ENCODE measurements at regions not wholly inside any gene's neighbourhood (a gene's known extent, or its start where the extent isn't known, plus 50 kb on each side); places are given as distances from the start of the nearest gene placed in this dataset.

DNA sequence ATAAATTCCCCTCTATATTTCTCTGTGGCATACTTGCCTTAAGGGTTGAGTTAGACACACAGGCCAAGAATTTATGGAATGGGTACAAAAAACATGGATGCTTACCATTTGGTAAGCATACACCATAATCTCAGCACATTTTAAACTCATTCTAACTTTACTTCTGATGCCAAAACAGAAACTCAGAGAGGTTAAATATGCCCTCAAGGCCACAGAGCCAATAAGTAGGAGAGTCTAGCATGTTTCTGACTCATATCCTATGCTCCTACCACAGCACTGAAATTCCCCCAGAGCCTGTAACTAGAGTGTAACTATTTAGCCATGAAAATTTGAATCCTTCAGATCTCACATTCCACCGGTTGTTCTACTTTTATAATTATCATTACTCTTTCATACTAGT, 559.7 kb downstream of the ACTL7B start:
- Histone ChIP-seq H3K4me3 (no peak overlapping the region), H3K27ac (no peak overlapping the region), H3K36me3 (no peaks in the 10 kb centered on the region), H3K9me3 (no peaks in the 10 kb centered on the region), H3K27me3 (no peaks in the 10 kb centered on the region), H3K4me1 (no peaks in the 10 kb centered on the region)
- TF ChIP-seq, protein P1, sequence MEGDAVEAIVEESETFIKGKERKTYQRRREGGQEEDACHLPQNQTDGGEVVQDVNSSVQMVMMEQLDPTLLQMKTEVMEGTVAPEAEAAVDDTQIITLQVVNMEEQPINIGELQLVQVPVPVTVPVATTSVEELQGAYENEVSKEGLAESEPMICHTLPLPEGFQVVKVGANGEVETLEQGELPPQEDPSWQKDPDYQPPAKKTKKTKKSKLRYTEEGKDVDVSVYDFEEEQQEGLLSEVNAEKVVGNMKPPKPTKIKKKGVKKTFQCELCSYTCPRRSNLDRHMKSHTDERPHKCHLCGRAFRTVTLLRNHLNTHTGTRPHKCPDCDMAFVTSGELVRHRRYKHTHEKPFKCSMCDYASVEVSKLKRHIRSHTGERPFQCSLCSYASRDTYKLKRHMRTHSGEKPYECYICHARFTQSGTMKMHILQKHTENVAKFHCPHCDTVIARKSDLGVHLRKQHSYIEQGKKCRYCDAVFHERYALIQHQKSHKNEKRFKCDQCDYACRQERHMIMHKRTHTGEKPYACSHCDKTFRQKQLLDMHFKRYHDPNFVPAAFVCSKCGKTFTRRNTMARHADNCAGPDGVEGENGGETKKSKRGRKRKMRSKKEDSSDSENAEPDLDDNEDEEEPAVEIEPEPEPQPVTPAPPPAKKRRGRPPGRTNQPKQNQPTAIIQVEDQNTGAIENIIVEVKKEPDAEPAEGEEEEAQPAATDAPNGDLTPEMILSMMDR (IDR thresholded peaks at IDR 0.05) = no peak
- no peak for TF ChIP-seq POLR2A (IDR thresholded peaks at IDR 0.05)
- DNase-seq = no peak

DNA sequence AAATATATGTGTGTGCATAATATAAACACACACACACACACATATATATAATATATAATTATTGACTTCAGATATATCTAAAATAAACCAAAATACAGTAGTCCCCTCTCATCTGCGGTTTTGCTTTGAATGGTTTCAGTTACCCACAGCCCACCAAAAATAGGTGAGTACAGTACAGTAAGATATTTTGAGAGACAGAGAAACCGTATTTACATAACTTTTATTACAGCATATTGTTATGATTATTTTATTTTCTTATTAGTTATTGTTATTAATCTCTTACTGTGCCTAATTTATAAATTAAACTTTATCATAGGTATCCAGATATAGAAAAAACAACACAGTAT, 564.2 kb downstream of the ACTL7B start:
- TF ChIP-seq POLR2A (IDR thresholded peaks at IDR 0.05) = no peak
- TF ChIP-seq, protein P1 (IDR thresholded peaks at IDR 0.05) = no peak

DNA sequence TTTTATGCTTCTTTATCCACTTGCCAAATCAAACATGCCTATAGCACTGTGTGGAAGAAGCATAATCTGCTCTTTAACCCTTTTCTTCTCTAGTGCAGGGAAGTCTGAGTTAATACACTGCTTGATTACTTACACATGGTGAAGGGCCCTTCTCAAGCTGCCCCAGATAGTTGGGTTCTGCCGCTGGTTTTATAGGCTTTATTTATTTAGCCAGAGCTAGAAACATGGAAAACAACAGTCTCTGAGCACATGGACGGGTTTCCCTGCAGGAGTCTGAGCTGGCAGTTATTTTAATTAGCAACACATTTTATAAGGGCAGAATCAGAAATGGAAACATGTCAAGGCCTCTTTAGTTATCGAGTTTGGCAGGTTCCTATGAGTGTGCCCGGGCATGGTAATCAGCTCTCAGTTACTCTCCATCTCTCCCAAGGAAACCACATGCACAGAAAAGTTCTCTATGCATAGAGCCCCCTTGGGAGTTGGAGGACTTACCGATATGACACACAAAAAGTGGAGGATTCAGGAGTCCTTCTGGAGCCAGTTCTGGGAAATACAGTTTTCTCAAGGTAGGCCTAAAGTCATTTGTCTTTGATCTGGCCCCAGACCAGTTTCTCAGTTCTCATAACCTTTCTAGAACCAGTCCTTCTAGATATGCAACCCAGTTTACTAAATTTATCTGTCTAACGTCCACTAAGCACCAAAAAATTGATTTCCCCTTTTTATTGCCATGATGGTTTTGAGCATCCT, 564.8 kb downstream of the ACTL7B start:
- TF ChIP-seq, protein P1 (IDR thresholded peaks at IDR 0.05) = no peak
- TF ChIP-seq POLR2A (IDR thresholded peaks at IDR 0.05) = no peak
- Histone ChIP-seq H3K9me3 (no peaks in the 10 kb centered on the region), H3K36me3 (no peaks in the 10 kb centered on the region), H3K27me3 (no peaks in the 10 kb centered on the region), H3K4me1 (no peaks in the 10 kb centered on the region), H3K27ac (no peak overlapping the region), H3K4me3 (no peak overlapping the region)
- DNase-seq = no peak

More for the DNA sequence above, 564.2 kb downstream of the ACTL7B start:
- Histone ChIP-seq H3K27me3 (no peaks in the 10 kb centered on the region), H3K27ac (no peak overlapping the region), H3K4me1 (no peaks in the 10 kb centered on the region), H3K9me3 (no peaks in the 10 kb centered on the region), H3K36me3 (no peaks in the 10 kb centered on the region), H3K4me3 (no peak overlapping the region)
- no peak for DNase-seq

DNA sequence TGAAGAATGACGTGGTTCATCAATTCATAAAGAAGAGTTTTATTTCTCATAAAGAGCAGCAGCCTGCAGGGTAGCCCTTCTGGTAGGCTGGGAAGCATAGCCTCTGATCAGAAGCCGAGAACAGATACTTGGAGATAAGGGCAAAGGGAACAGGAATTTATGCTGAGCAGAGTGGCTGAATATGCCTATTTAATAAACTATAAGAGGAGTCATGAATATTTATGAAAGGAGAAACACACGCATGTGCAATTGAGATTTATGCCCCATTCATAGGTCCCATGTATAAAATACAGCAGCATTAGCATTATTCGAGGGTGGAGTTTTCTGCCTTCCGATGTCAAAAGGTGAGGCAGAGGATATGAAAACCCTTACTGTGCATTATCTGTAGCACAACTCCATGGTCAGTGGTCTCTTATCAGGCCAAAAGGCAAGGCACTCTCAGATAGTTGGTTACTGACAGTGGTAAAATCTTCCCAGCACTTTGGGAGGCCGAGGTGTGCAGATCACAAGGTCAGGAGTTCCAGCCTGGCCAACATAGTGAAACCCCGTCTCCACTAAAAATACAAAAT, 569.1 kb downstream of the ACTL7B start:
- Histone ChIP-seq H3K4me1 (no peaks in the 10 kb centered on the region), H3K27me3 (no peaks in the 10 kb centered on the region), H3K27ac (no peak overlapping the region), H3K36me3 (no peaks in the 10 kb centered on the region), H3K4me3 (no peak overlapping the region), H3K9me3 (no peaks in the 10 kb centered on the region)
- DNase-seq = no peak
- TF ChIP-seq, protein P1 (IDR thresholded peaks at IDR 0.05) = no peak
- no peak for TF ChIP-seq POLR2A (IDR thresholded peaks at IDR 0.05)

DNA sequence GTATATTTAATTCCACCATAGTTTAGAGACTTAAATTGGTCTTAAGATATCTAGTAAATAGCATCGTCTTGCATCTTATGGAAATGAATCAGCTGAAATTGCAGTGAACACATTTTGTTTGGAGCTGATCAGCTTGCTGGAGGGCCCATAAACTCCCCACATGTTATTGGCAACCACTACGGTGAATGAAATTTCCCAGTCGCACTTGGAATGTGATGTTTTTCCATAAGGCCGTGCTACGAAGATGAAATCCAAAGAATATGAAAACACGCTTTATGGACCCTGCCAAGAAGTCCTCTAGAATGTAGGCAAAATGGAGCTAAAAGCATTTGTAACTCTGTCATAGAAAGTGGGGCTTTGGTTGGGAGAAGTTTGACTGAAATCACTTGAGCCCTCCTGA, 572.1 kb downstream of the ACTL7B start:
- Histone ChIP-seq H3K36me3 (no peaks in the 10 kb centered on the region), H3K27me3 (no peaks in the 10 kb centered on the region), H3K4me3 (no peak overlapping the region), H3K4me1 (no peaks in the 10 kb centered on the region), H3K27ac (no peak overlapping the region), H3K9me3 (no peaks in the 10 kb centered on the region)
- DNase-seq = no peak
- TF ChIP-seq POLR2A (IDR thresholded peaks at IDR 0.05) = no peak
- TF ChIP-seq, protein P1 (IDR thresholded peaks at IDR 0.05) = no peak
